Activated naive CD8-positive, alpha-beta T cell (primary cell): ENCODE measurements at regions not wholly inside any gene's neighbourhood (a gene's known extent, or its start where the extent isn't known, plus 50 kb on each side); places are given as distances from the start of the nearest gene placed in this dataset.

Experiments
- H3K27ac Mint-ChIP-seq: one replicate; pipeline ENCODE4 v1.8.0; 2021; ENCODE audit warnings: mixed read lengths
- H3K27me3 Mint-ChIP-seq: one replicate; pipeline ENCODE4 v1.8.0; 2021; ENCODE audit warnings: mixed read lengths
- H3K36me3 Mint-ChIP-seq: one replicate; pipeline ENCODE4 v1.8.0; 2021; ENCODE audit warnings: mixed read lengths
- H3K4me1 Mint-ChIP-seq: one replicate; pipeline ENCODE4 v1.8.0; 2021; ENCODE audit warnings: low read depth, mixed read lengths
- H3K4me3 Mint-ChIP-seq: one replicate; pipeline ENCODE4 v1.8.0; 2021; ENCODE audit warnings: mild to moderate bottlenecking, mixed read lengths
- H3K9me3 Mint-ChIP-seq: one replicate; pipeline ENCODE4 v1.8.0; 2021; ENCODE audit warnings: low read depth, mixed read lengths

GRCh38 chr3:22951910-22952309 lies 251.2 kb upstream of the UBE2E2 start:
- Mint-ChIP-seq H3K27me3 (no peaks in the 10 kb centered on the region), H3K9me3 (peaks cover 9% of the 10 kb centered on the region), H3K4me3 (no peak overlapping the region), H3K27ac (no peak overlapping the region), H3K36me3 (no peaks in the 10 kb centered on the region), H3K4me1 (no peaks in the 10 kb centered on the region)

GRCh38 chr3:22952860-22953259 lies 250.3 kb upstream of the UBE2E2 start:
- Mint-ChIP-seq H3K27me3 (no peaks in the 10 kb centered on the region), H3K9me3 (peaks cover 9% of the 10 kb centered on the region), H3K4me1 (no peaks in the 10 kb centered on the region), H3K36me3 (no peaks in the 10 kb centered on the region), H3K27ac (no peak overlapping the region), H3K4me3 (no peak overlapping the region)

- Mint-ChIP-seq H3K9me3 (no peaks in the 10 kb centered on the region), H3K4me1 (no peaks in the 10 kb centered on the region), H3K27ac (no peak overlapping the region), H3K4me3 (no peak overlapping the region), H3K27me3 (no peaks in the 10 kb centered on the region), H3K36me3 (no peaks in the 10 kb centered on the region)
These were observed 243.5 kb upstream of the UBE2E2 start for GRCh38 chr3:22959593-22959992.

- H3K27ac Mint-ChIP-seq, result no peak overlapping the region
- no peak overlapping the region for H3K4me3 Mint-ChIP-seq
- no peaks in the 10 kb centered on the region for H3K4me1 Mint-ChIP-seq
- no peaks in the 10 kb centered on the region for H3K36me3 Mint-ChIP-seq
- H3K27me3 Mint-ChIP-seq, result no peaks in the 10 kb centered on the region
- H3K9me3 Mint-ChIP-seq, result no peaks in the 10 kb centered on the region
These were observed 242.8 kb upstream of the UBE2E2 start for GRCh38 chr3:22960105-22960984.

GRCh38 chr3:22962244-22962643 lies 240.9 kb upstream of the UBE2E2 start:
- Mint-ChIP-seq H3K4me3 (no peak overlapping the region), H3K9me3 (no peaks in the 10 kb centered on the region), H3K27ac (no peak overlapping the region), H3K36me3 (no peaks in the 10 kb centered on the region), H3K27me3 (no peaks in the 10 kb centered on the region), H3K4me1 (no peaks in the 10 kb centered on the region)

GRCh38 chr3:22966349-22966748 lies 236.8 kb upstream of the UBE2E2 start:
- peaks cover 2% of the 10 kb centered on the region for H3K27me3 Mint-ChIP-seq
- H3K9me3 Mint-ChIP-seq, result no peaks in the 10 kb centered on the region
- no peak overlapping the region for H3K4me3 Mint-ChIP-seq
- no peak overlapping the region for H3K27ac Mint-ChIP-seq
- H3K36me3 Mint-ChIP-seq, result no peaks in the 10 kb centered on the region
- no peaks in the 10 kb centered on the region for H3K4me1 Mint-ChIP-seq

- H3K36me3 Mint-ChIP-seq, result no peaks in the 10 kb centered on the region
- H3K9me3 Mint-ChIP-seq, result peaks cover 7% of the 10 kb centered on the region
- H3K4me1 Mint-ChIP-seq, result no peaks in the 10 kb centered on the region
- H3K4me3 Mint-ChIP-seq, result no peak overlapping the region
- peaks cover 2% of the 10 kb centered on the region for H3K27me3 Mint-ChIP-seq
- no peak overlapping the region for H3K27ac Mint-ChIP-seq
These were observed 233.9 kb upstream of the UBE2E2 start for GRCh38 chr3:22969276-22969675.

GRCh38 chr3:22971497-22971896 lies 231.6 kb upstream of the UBE2E2 start:
- no peak overlapping the region for H3K27ac Mint-ChIP-seq
- no peaks in the 10 kb centered on the region for H3K36me3 Mint-ChIP-seq
- H3K9me3 Mint-ChIP-seq, result peaks cover 7% of the 10 kb centered on the region
- H3K4me1 Mint-ChIP-seq, result no peaks in the 10 kb centered on the region
- H3K4me3 Mint-ChIP-seq, result no peak overlapping the region
- peaks cover 2% of the 10 kb centered on the region for H3K27me3 Mint-ChIP-seq

GRCh38 chr3:22977042-22977441 lies 226.1 kb upstream of the UBE2E2 start:
- H3K36me3 Mint-ChIP-seq, result no peaks in the 10 kb centered on the region
- H3K27ac Mint-ChIP-seq, result no peak overlapping the region
- no peaks in the 10 kb centered on the region for H3K27me3 Mint-ChIP-seq
- H3K4me1 Mint-ChIP-seq, result peaks cover 4% of the 10 kb centered on the region
- peaks cover 7% of the 10 kb centered on the region for H3K9me3 Mint-ChIP-seq
- no peak overlapping the region for H3K4me3 Mint-ChIP-seq

GRCh38 chr3:22977650-22978289 lies 225.4 kb upstream of the UBE2E2 start:
- no peak overlapping the region for H3K4me3 Mint-ChIP-seq
- H3K27ac Mint-ChIP-seq, result no peak overlapping the region
- H3K36me3 Mint-ChIP-seq, result no peaks in the 10 kb centered on the region

GRCh38 chr3:22979581-22979980 lies 223.5 kb upstream of the UBE2E2 start:
- peaks cover 4% of the 10 kb centered on the region for H3K4me1 Mint-ChIP-seq
- no peaks in the 10 kb centered on the region for H3K36me3 Mint-ChIP-seq
- peaks cover 2% of the 10 kb centered on the region for H3K9me3 Mint-ChIP-seq
- no peak overlapping the region for H3K4me3 Mint-ChIP-seq
- no peaks in the 10 kb centered on the region for H3K27me3 Mint-ChIP-seq
- H3K27ac Mint-ChIP-seq, result no peak overlapping the region

More at GRCh38 chr3:22977650-22978289, 225.4 kb upstream of the UBE2E2 start:
- H3K9me3 Mint-ChIP-seq, result peaks cover 7% of the 10 kb centered on the region
- peaks cover 4% of the 10 kb centered on the region for H3K4me1 Mint-ChIP-seq
- H3K27me3 Mint-ChIP-seq, result no peaks in the 10 kb centered on the region

GRCh38 chr3:22980346-22980745 lies 222.8 kb upstream of the UBE2E2 start:
- Mint-ChIP-seq H3K4me3 (no peak overlapping the region), H3K27me3 (no peaks in the 10 kb centered on the region), H3K9me3 (peaks cover 9% of the 10 kb centered on the region), H3K27ac (no peak overlapping the region), H3K36me3 (no peaks in the 10 kb centered on the region), H3K4me1 (peaks cover 4% of the 10 kb centered on the region)

GRCh38 chr3:22981166-22981565 lies 222.0 kb upstream of the UBE2E2 start:
- Mint-ChIP-seq H3K36me3 (no peaks in the 10 kb centered on the region), H3K27me3 (no peaks in the 10 kb centered on the region), H3K4me3 (no peak overlapping the region), H3K27ac (no peak overlapping the region), H3K9me3 (peaks cover 9% of the 10 kb centered on the region), H3K4me1 (peaks cover 4% of the 10 kb centered on the region)

- Mint-ChIP-seq H3K36me3 (no peaks in the 10 kb centered on the region), H3K4me1 (peaks cover 4% of the 10 kb centered on the region), H3K27ac (no peak overlapping the region), H3K27me3 (no peaks in the 10 kb centered on the region), H3K4me3 (no peak overlapping the region), H3K9me3 (peaks cover 9% of the 10 kb centered on the region)
These were observed 221.3 kb upstream of the UBE2E2 start for GRCh38 chr3:22981861-22982260.

- Mint-ChIP-seq H3K27me3 (no peaks in the 10 kb centered on the region), H3K27ac (no peak overlapping the region), H3K4me1 (no peaks in the 10 kb centered on the region), H3K4me3 (no peak overlapping the region), H3K36me3 (no peaks in the 10 kb centered on the region), H3K9me3 (peaks cover 9% of the 10 kb centered on the region)
These were observed 220.0 kb upstream of the UBE2E2 start for GRCh38 chr3:22982981-22983587.
